ENCODE measurements at regions not wholly inside any gene's neighbourhood (a gene's known extent, or its start where the extent isn't known, plus 50 kb on each side); places are given as distances from the start of the nearest gene placed in this dataset.
"Not testable (repeated sequence)": the region's sequence is repeated elsewhere in the genome, so short reads cannot be mapped to it uniquely, and the experiment has no call there.

DNA sequence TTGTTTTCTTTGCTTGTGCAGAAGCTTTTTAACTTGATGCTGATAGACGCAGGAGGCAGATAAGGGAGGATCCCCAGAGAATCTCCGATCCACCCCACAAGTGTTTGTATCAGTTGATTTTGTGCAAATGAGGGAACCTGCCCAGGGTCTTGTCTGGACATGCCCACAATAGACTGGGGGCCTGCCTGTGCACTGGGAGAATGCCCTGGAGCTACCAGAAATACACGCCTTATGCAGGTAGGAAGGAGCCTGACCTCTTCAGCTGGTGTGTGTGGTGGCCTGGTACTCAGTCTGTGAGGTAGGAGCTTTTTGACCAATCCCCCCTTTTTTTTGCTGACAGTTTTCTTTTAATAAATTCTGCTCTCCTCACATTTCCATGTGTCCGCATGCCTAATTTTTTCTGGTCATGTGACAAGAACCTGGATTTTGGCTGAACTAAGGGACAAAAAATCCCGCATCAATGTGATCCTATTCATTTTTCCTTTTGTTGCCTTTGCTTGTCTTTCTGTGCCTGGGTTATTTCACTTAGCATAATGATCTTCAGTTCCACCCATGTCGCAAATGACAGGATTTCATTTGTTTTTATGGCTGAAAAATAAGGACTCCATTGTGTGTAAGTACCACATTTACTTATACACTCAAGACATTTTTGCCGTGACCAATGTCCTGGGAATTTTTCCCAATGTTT is 430.6 kb upstream of the NRG3 start:
- H3K4me3 Mint-ChIP-seq = no peak overlapping the region
- no peak for DNase-seq (ENCODE audit: low spot score)
- H3K27ac Mint-ChIP-seq = no peak overlapping the region
- no peaks in the 10 kb centered on the region for H3K27me3 Mint-ChIP-seq (ENCODE audit: low read depth)
- H3K36me3 Mint-ChIP-seq (ENCODE audit: low read depth) = no peaks in the 10 kb centered on the region
- no peaks in the 10 kb centered on the region for H3K4me1 Mint-ChIP-seq (ENCODE audit: low read depth)
- H3K9me3 Mint-ChIP-seq = peaks cover 12% of the 10 kb centered on the region

DNA sequence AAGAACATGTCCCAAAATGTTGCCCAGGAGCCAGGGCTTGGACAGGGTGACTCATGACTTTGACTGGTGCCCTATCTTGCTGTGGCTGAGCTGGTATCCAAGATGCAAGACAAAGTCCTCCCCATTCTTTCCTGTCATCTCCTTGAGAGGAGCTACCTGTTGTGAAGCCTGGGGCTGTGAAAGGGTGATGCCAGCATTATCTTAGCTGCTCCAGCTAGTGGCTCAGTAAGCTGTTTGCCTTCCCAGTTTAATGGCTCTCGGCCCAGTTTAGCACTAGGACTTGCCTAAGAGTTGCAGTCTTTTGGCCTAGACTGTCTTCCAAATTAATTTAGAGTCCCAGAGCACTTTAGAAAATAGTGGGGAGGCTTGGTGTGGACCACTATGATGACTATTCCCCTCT is 424.3 kb upstream of the NRG3 start:
- no peaks in the 10 kb centered on the region for H3K9me3 Mint-ChIP-seq
- no peaks in the 10 kb centered on the region for H3K27me3 Mint-ChIP-seq (ENCODE audit: low read depth)
- no peak overlapping the region for H3K27ac Mint-ChIP-seq
- no peaks in the 10 kb centered on the region for H3K36me3 Mint-ChIP-seq (ENCODE audit: low read depth)
- DNase-seq (ENCODE audit: low spot score) = no peak
- no peak overlapping the region for H3K4me3 Mint-ChIP-seq
- no peaks in the 10 kb centered on the region for H3K4me1 Mint-ChIP-seq (ENCODE audit: low read depth)

DNA sequence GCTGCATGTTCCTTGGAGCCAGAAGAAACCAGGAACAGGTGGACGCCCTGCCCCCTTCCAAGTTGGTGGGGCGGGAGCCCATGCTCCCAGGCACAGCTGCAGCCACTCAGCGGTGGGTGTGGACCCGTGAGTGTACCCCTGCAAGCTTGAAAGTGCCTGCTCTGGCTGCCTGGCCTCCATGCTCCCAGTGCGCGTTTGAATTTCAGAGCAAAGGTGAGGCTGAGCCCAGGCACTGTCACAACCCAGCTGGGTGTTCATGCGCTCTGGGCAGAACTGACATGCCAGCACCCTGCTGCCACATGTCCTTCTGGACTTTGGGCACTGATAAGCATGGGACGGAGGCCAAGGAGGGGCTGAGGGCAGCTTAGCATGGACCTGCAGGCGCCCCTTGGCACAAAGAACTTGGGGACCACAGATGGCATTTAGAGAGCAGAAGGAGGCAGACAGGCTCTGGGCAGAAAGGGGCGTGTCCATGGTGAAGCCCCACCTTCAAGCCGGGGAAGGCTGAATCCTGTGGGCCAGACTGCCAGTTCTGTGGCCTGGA is 402.0 kb upstream of the NRG3 start:
- H3K36me3 Mint-ChIP-seq (ENCODE audit: low read depth) = no peaks in the 10 kb centered on the region
- H3K4me3 Mint-ChIP-seq = no peak overlapping the region
- no peaks in the 10 kb centered on the region for H3K4me1 Mint-ChIP-seq (ENCODE audit: low read depth)
- H3K9me3 Mint-ChIP-seq = no peaks in the 10 kb centered on the region
- no peak for DNase-seq (ENCODE audit: low spot score)
- no peak overlapping the region for H3K27ac Mint-ChIP-seq
- no peaks in the 10 kb centered on the region for H3K27me3 Mint-ChIP-seq (ENCODE audit: low read depth)

DNA sequence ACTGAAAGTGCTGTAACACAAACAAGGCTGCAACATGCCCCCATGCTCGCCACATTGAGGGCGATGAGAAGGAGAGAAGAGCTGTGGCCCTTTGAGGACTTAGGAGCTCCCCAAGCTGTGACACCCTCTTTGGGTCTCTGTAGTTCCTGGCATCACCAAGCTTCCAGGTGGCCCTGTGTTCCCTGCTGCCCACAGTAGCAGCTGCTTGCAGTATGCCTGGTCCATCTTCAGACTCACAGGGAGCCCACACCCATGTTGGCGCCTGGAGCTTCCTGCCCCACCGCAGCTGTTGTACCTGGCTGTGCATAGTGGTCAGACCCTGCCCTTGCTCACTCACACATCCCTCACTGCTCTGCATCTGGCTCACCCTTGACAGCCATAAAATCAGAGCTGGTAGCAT is 401.2 kb upstream of the NRG3 start:
- H3K4me1 Mint-ChIP-seq (ENCODE audit: low read depth) = no peaks in the 10 kb centered on the region
- no peak for DNase-seq (ENCODE audit: low spot score)
- no peaks in the 10 kb centered on the region for H3K36me3 Mint-ChIP-seq (ENCODE audit: low read depth)
- no peak overlapping the region for H3K27ac Mint-ChIP-seq
- H3K9me3 Mint-ChIP-seq = no peaks in the 10 kb centered on the region
- H3K4me3 Mint-ChIP-seq = no peak overlapping the region
- H3K27me3 Mint-ChIP-seq (ENCODE audit: low read depth) = no peaks in the 10 kb centered on the region

DNA sequence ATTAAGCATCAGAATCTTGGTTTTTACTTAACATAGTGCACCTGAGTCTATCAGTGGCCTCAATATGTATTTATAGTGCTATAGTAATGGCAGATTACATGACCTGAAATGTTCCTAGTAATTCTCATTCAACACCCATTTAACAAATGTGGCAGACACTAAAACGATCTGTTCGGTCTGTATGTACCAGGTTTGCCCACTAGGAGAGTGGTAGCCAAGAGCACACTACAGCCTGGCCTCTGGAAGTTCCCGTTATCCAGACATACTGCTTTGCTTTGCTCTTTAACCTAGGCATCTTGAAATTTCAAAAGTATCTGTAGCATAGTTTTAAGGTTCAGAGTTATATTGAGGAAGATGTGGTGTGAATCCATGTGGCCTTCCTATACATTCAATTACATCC is 395.7 kb upstream of the NRG3 start:
- no peak for DNase-seq (ENCODE audit: low spot score)
- Mint-ChIP-seq H3K9me3 (no peaks in the 10 kb centered on the region), H3K27ac (no peak overlapping the region), H3K4me3 (no peak overlapping the region), H3K4me1 (ENCODE audit: low read depth) (no peaks in the 10 kb centered on the region), H3K27me3 (ENCODE audit: low read depth) (no peaks in the 10 kb centered on the region), H3K36me3 (ENCODE audit: low read depth) (no peaks in the 10 kb centered on the region)

DNA sequence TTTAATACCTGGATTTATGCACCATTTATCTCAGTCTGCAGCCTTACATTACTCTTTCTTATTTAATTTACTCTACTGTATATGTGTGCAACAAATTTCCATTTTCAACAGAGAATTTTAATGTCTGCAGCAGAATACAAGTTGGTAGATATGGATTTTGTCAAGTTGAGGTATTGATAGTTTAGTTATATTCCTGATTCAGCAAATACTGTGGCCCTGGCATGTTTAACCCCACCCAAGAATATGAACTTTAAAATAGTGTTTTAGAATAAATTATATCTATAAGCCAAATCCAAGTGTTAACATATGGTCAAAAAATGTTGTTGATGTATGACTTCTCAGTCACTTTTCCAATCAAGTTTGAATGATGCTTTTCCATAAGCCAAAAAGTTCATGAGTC is 378.4 kb upstream of the NRG3 start:
- Mint-ChIP-seq H3K36me3 (ENCODE audit: low read depth) (no peaks in the 10 kb centered on the region), H3K4me1 (ENCODE audit: low read depth) (no peaks in the 10 kb centered on the region), H3K4me3 (no peak overlapping the region), H3K27ac (no peak overlapping the region), H3K27me3 (ENCODE audit: low read depth) (no peaks in the 10 kb centered on the region), H3K9me3 (peaks cover 6% of the 10 kb centered on the region)
- DNase-seq (ENCODE audit: low spot score) = no peak

DNA sequence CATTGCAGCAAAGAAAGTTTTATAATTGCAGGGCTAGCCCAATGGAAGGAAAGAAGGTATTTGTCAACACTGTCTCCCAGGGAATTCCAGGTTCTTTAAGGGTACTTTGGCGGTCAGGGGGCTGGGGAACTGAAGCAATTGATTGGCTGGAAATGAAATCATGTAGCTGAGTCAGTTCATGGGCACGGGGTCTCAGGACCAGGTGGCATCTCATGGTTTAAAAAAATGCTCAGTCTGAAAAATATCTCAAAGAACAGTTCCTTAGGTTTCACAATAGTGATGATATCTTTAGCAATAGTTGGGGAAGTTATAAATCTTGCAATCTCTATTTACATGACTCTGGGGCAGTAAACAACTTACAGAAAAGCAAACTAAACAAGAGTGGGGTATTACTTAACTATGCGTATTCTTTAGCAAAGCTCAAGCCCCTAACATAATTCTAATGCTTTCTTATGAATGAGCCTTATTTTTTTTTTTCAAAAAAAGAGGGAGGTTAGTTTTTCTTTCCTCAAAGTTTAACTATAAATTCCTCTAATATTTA is 376.9 kb upstream of the NRG3 start:
- no peak overlapping the region for H3K4me3 Mint-ChIP-seq
- no peaks in the 10 kb centered on the region for H3K27me3 Mint-ChIP-seq (ENCODE audit: low read depth)
- no peak for DNase-seq (ENCODE audit: low spot score)
- no peaks in the 10 kb centered on the region for H3K36me3 Mint-ChIP-seq (ENCODE audit: low read depth)
- peaks cover 3% of the 10 kb centered on the region for H3K9me3 Mint-ChIP-seq
- H3K4me1 Mint-ChIP-seq (ENCODE audit: low read depth) = no peaks in the 10 kb centered on the region
- H3K27ac Mint-ChIP-seq = no peak overlapping the region

DNA sequence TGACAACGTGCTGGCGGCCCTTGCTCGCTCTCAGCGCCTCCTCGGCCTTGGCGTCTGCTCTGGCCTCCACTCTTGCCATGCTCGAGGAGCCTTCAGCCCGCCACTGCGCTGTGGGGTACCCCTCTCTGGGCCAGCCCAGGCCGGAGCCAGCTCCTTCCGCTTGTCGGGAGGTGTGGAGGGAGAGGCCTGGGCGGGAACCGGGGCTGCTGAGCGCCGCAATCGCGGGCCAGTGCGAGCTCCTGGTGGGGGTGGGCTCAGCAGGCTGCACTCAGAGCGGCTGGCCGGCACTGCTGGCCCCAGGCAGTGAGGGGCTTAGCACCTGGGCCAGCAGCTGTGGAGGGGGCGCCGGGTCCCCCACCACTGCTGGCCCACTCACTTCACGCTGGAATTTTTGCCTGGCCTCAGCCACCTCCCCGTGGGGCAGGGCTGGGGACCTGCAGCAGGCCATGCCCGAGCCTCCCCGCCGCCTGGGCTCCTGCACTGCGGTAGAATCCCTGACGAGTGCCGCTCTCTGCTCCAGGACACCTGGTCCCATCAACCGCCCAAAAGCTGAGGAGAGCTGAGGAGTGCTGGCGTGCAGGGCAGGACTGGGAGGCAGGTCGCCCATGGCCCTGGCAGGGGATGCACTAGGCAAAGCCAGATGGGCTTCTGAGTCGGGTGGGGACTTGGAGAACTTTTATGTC is 372.2 kb upstream of the NRG3 start:
- Mint-ChIP-seq H3K4me1 (ENCODE audit: low read depth) (no peaks in the 10 kb centered on the region), H3K9me3 (peaks cover 20% of the 10 kb centered on the region), H3K4me3 (no peak overlapping the region), H3K27me3 (ENCODE audit: low read depth) (no peaks in the 10 kb centered on the region), H3K27ac (no peak overlapping the region), H3K36me3 (ENCODE audit: low read depth) (no peaks in the 10 kb centered on the region)
- no peak for DNase-seq (ENCODE audit: low spot score)

DNA sequence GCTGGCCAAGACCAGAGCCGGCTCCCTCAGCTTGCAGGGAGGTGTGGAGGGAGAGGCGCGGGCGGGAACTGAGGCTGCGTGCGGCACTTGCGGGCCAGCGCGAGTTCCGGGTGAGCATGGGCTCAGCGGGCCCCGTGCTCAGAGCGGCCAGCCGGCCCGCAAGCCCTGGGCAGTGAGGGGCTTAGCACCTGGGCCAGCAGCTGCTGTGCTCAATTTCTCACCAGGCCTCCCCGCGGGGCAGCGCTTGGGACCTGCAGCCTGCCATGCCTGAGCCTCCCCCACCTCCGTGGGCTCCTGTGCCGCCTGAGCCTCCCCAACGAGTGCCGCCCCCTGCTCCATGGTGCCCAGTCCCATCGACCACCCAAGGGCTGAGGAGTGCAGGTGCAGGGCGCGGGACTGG is 369.2 kb upstream of the NRG3 start:
- not testable (repeated sequence) for H3K4me3 Mint-ChIP-seq; H3K27ac Mint-ChIP-seq; DNase-seq (ENCODE audit: low spot score); H3K36me3 Mint-ChIP-seq (ENCODE audit: low read depth); H3K4me1 Mint-ChIP-seq (ENCODE audit: low read depth); H3K27me3 Mint-ChIP-seq (ENCODE audit: low read depth)
- H3K9me3 Mint-ChIP-seq = peaks cover 39% of the 10 kb centered on the region

DNA sequence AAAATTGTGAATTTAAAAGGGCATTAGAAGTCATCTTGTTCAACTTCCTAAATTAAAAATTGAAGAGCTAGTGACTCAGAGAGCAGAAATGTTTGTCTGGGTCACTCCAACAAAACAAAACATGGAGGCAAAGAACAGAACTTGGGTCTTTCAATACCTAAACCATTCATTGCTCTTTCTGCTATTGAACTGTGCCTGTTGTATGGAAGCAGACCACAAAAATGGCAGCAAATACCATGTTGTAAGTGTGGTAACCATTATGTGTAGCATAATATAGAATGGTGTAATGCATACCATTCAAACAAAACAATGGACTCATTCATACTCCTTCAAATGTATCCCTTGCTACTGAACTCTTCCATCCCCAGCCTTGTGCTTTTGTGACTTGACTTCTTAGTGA is 360.2 kb upstream of the NRG3 start:
- H3K4me3 Mint-ChIP-seq = no peak overlapping the region
- peaks cover 6% of the 10 kb centered on the region for H3K9me3 Mint-ChIP-seq
- H3K27me3 Mint-ChIP-seq (ENCODE audit: low read depth) = no peaks in the 10 kb centered on the region
- H3K4me1 Mint-ChIP-seq (ENCODE audit: low read depth) = no peaks in the 10 kb centered on the region
- no peak for DNase-seq (ENCODE audit: low spot score)
- no peaks in the 10 kb centered on the region for H3K36me3 Mint-ChIP-seq (ENCODE audit: low read depth)
- H3K27ac Mint-ChIP-seq = no peak overlapping the region

DNA sequence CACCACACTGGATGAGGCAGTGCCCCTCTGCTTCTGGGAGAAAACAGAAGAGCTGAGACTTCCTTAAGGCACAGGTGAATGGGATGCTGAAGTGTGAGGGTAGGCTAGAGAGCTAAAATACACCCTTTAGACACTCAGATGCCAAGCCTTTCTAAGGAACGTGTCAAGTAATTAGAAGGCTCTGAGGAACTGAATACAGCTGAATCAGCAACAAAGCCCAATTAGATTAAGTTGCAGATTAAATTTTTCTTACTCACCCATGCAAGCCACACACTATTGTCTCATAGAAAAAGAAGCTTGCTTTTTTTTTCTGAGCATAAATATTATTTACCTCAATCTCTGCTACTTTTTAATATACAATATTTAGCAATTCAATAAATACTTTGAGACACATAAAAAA is 354.3 kb upstream of the NRG3 start:
- no peaks in the 10 kb centered on the region for H3K9me3 Mint-ChIP-seq
- H3K36me3 Mint-ChIP-seq (ENCODE audit: low read depth) = no peaks in the 10 kb centered on the region
- H3K4me3 Mint-ChIP-seq = no peak overlapping the region
- H3K27me3 Mint-ChIP-seq (ENCODE audit: low read depth) = no peaks in the 10 kb centered on the region
- no peak overlapping the region for H3K27ac Mint-ChIP-seq
- H3K4me1 Mint-ChIP-seq (ENCODE audit: low read depth) = no peaks in the 10 kb centered on the region
- DNase-seq (ENCODE audit: low spot score) = no peak

DNA sequence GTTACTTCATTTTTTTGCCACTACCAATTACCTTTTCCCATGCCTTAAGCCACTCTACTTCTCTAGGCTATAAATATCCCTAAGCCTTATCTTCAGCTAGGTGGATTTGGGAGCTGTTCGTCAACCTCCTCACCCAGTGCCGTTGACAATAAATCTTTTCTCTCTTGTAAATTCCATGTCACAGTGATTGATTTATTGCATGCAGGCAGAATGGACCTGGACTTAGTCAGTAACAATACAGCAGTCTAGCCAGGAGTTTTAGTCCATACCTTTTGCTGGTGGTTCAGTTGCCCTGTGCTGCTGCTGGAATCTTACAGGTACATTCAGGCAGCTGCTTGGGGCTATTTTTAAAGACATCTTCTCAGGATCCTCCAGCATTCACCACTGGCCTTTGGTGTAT is 350.5 kb upstream of the NRG3 start:
- Mint-ChIP-seq H3K27ac (no peak overlapping the region), H3K27me3 (ENCODE audit: low read depth) (no peaks in the 10 kb centered on the region), H3K4me1 (ENCODE audit: low read depth) (no peaks in the 10 kb centered on the region), H3K36me3 (ENCODE audit: low read depth) (no peaks in the 10 kb centered on the region), H3K4me3 (no peak overlapping the region), H3K9me3 (peaks cover 13% of the 10 kb centered on the region)
- no peak for DNase-seq (ENCODE audit: low spot score)

DNA sequence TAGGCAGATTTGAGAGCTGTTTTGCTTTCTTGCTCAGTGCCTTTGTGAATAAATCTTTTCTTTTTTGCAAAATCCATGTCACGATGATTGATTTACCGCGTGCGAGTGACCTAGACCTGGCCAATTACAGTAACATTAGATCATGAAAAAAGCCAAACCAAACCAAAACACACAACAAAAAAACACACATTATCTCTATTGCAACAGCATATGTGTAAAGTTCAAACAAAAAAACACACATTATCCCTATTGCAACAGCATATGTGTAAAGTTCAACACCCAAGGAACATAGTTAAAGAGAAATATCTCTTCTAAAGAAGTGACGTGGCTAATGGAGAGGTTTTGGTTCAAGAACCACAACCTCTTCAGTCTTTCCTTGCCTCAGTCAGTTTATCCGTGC is 342.6 kb upstream of the NRG3 start:
- no peak for DNase-seq (ENCODE audit: low spot score)
- no peak overlapping the region for H3K27ac Mint-ChIP-seq
- H3K9me3 Mint-ChIP-seq = peaks cover 9% of the 10 kb centered on the region
- H3K4me3 Mint-ChIP-seq = no peak overlapping the region
- H3K4me1 Mint-ChIP-seq (ENCODE audit: low read depth) = no peaks in the 10 kb centered on the region
- no peaks in the 10 kb centered on the region for H3K27me3 Mint-ChIP-seq (ENCODE audit: low read depth)
- no peaks in the 10 kb centered on the region for H3K36me3 Mint-ChIP-seq (ENCODE audit: low read depth)

DNA sequence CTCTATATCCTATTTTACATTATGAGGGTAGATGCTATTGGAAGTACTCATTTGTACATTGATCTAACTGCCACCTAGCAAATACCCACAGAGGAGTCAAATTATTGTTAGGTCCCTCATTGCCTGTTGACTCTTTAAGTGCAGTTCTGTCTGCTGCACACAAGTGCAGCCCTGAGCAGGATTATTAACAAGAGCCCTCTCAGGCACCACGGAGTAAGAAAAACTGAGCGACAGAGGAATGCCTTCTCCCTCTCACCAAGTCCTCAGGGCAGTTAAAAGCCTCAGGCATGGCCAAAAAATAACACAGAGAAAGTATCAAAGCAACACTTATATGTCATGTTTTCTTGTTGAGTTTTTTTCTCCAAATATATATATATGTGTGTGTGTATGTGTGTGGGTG is 340.0 kb upstream of the NRG3 start:
- H3K27ac Mint-ChIP-seq = no peak overlapping the region
- no peaks in the 10 kb centered on the region for H3K4me1 Mint-ChIP-seq (ENCODE audit: low read depth)
- H3K4me3 Mint-ChIP-seq = no peak overlapping the region
- no peaks in the 10 kb centered on the region for H3K27me3 Mint-ChIP-seq (ENCODE audit: low read depth)
- no peak for DNase-seq (ENCODE audit: low spot score)
- H3K36me3 Mint-ChIP-seq (ENCODE audit: low read depth) = no peaks in the 10 kb centered on the region
- peaks cover 19% of the 10 kb centered on the region for H3K9me3 Mint-ChIP-seq

Measured in T-helper 2 cell treated with Interferon-gamma antibody and Interleukin-4, amounts not matched to agents 5 μg/mL and 100 μg/mL, for 36 hours (primary cell).